GM12878 (cell line): ENCODE measurements at regions not wholly inside any gene's neighbourhood (a gene's known extent, or its start where the extent isn't known, plus 50 kb on each side); places are given as distances from the start of the nearest gene placed in this dataset.

ENCODE experiments used
- ATAC-seq: fragments of 200-7000 bp; cut with Tn5 transposase; 3 replicates; pipeline ENCODE4 v1.9.1; 2020; ENCODE audit warnings: mild to moderate bottlenecking, moderate library complexity
- BruUV-seq: library from RNA; stranded (reverse); fragments of 400-500 nt; replicated peaks from 2 replicates; lab custom pipeline; 2021; lab: Mats Ljungman, UMichigan
- CTCF ChIA-PET: fragments of 300-600 bp; sonication (Branson Sonifier 250); formaldehyde crosslinking; extraction: SDS; loops from one replicate; lab custom pipeline; 2021; ENCODE audit warnings: inconsistent platforms; lab: Yijun Ruan, JAX
- POLR2A ChIA-PET: fragments of 350-600 bp; formaldehyde crosslinking; extraction: SDS; loops from one replicate; lab custom pipeline; 2021; ENCODE audit warnings: inconsistent platforms; lab: Charles Lee
- RAD21 ChIA-PET: fragments of 300-600 bp; sonication (Branson Sonifier 250); formaldehyde crosslinking; loops from one replicate; lab custom pipeline; 2023; ENCODE audit warnings: antibody characterized with exemption; ENCODE audit not compliant: unreplicated experiment; lab: Charles Lee
- SMC1A ChIA-PET: fragments of 300-600 bp; sonication (Branson Sonifier 250); formaldehyde crosslinking; loops from one replicate; lab custom pipeline; 2023; ENCODE audit not compliant: unreplicated experiment, uncharacterized antibody; lab: Charles Lee
- DNase-seq: peaks from one replicate; pipeline ENCODE4 v3.0.0-alpha.2; 2011; ENCODE audit warnings: low read depth, low spot score
- FAIRE-seq: peaks from 3 replicates; lab custom pipeline; 2011; peaks lifted over from hg19 to GRCh38; lab: Jason Lieb, UNC
- H2AFZ ChIP-seq: 2 replicates; pipeline ENCODE4 v1.6.0; 2011; ENCODE audit warnings: low read depth, low read length, control low read depth; ENCODE audit not compliant: control insufficient read depth
- H3K27ac ChIP-seq: 2 replicates; pipeline ENCODE4 v1.5.1; 2011; ENCODE audit warnings: control low read depth; ENCODE audit not compliant: control insufficient read depth, insufficient read depth
- H3K27me3 ChIP-seq, 2 experiments: replicated peaks in 1 of 2; 2 replicates each; pipeline versions ENCODE4 v1.6.0 to v1.6.1; 2011; ENCODE audit warnings: low read length in 1 of 2; ENCODE audit not compliant: control insufficient read depth in 2 of 2, insufficient read depth in 2 of 2
- H3K36me3 ChIP-seq, 2 experiments: 2 replicates each; pipeline ENCODE4 v1.5.1; 2011; ENCODE audit warnings: low read length in 1 of 2; ENCODE audit not compliant: control insufficient read depth in 2 of 2, insufficient read depth in 2 of 2
- H3K4me1 ChIP-seq: 2 replicates; pipeline ENCODE4 v1.6.1; 2011; ENCODE audit warnings: mild to moderate bottlenecking, low read length, moderate library complexity, mixed read lengths; ENCODE audit not compliant: control insufficient read depth, insufficient read depth
- H3K4me2 ChIP-seq: 2 replicates; pipeline ENCODE4 v1.6.0; 2011; ENCODE audit warnings: control low read depth; ENCODE audit not compliant: control insufficient read depth, insufficient read depth
- H3K4me3 ChIP-seq: fragments of 200-600 bp; sonication (generic); 2 replicates; pipeline ENCODE4 v1.5.1; 2016
- H3K79me2 ChIP-seq: 2 replicates; pipeline ENCODE4 v1.6.0; 2011; ENCODE audit warnings: low read length; ENCODE audit not compliant: control insufficient read depth, insufficient read depth
- H3K9ac ChIP-seq: 2 replicates; pipeline ENCODE4 v1.8.0; 2011; ENCODE audit warnings: low read length, control low read depth, mixed read lengths; ENCODE audit not compliant: control insufficient read depth, insufficient read depth
- H3K9me3 ChIP-seq: replicated peaks from 3 replicates; pipeline ENCODE4 v1.5.1; 2011; ENCODE audit warnings: mild to moderate bottlenecking, low read length; ENCODE audit not compliant: control insufficient read depth, insufficient read depth
- H4K20me1 ChIP-seq: 2 replicates; pipeline ENCODE4 v1.6.0; 2011; ENCODE audit not compliant: control insufficient read depth, insufficient read depth
- BACH1 ChIP-seq: fragments of 450-650 bp; IDR thresholded peaks from 2 replicates; pipeline ENCODE4 v1.6.1; 2017; ENCODE audit warnings: mild to moderate bottlenecking, borderline replicate concordance
- BRCA1 ChIP-seq: IDR thresholded peaks from 2 replicates; pipeline ENCODE4 v1.6.1; 2011; ENCODE audit warnings: low read depth, low read length, improper control_type of control experiment
- CHD2 ChIP-seq: IDR thresholded peaks from 2 replicates; pipeline ENCODE4 v1.6.1; 2011; ENCODE audit warnings: low read depth, low read length, improper control_type of control experiment, borderline replicate concordance
- E4F1 ChIP-seq: fragments of 450-650 bp; IDR thresholded peaks from 2 replicates; pipeline ENCODE4 v1.6.1; 2018; ENCODE audit warnings: borderline replicate concordance, mild to moderate bottlenecking; ENCODE audit not compliant: partially characterized antibody
- ELK1 ChIP-seq: IDR thresholded peaks from 2 replicates; pipeline ENCODE4 v1.6.1; 2012; ENCODE audit warnings: low read depth, low read length, improper control_type of control experiment
- KLF5 ChIP-seq: fragments of 450-650 bp; IDR thresholded peaks from 2 replicates; pipeline ENCODE4 v1.6.1; 2014; ENCODE audit warnings: mild to moderate bottlenecking; ENCODE audit not compliant: partially characterized antibody
- MEF2B ChIP-seq: fragments of 450-650 bp; IDR thresholded peaks from 2 replicates; pipeline ENCODE4 v1.6.1; 2018; ENCODE audit warnings: mild to moderate bottlenecking, moderate library complexity; ENCODE audit not compliant: partially characterized antibody, poor library complexity, severe bottlenecking
- NFYB ChIP-seq: IDR thresholded peaks from 2 replicates; pipeline ENCODE4 v1.6.1; 2011; ENCODE audit warnings: low read depth, mild to moderate bottlenecking, low read length, improper control_type of control experiment, moderate library complexity; ENCODE audit not compliant: insufficient read depth
- POLR2A ChIP-seq: IDR thresholded peaks from 2 replicates; pipeline ENCODE4 v1.6.1; 2011; ENCODE audit warnings: low read depth, mild to moderate bottlenecking, low read length
- SREBF2 ChIP-seq: IDR thresholded peaks from 2 replicates; pipeline ENCODE4 v1.6.1; 2012; ENCODE audit warnings: mild to moderate bottlenecking, low read length
- WGBS: methylation state at CpG from one replicate; pipeline ENCODE4 v1.1.6; 2016; ENCODE audit warnings: low lambda C conversion rate; ENCODE audit not compliant: insufficient replicate concordance, insufficient coverage; ENCODE audit errors: missing lambda C conversion rate; 5-methylcytosine and 5-hydroxymethylcytosine counted together
- in situ Hi-C: fragments of 300-500 bp; cut with MboI; formaldehyde crosslinking; loops from 9 replicates; pipeline ENCODE4 v1.14.3; 2018; ENCODE audit warnings: mixed read lengths
- intact Hi-C: fragments of 100-400 bp; cut with micrococcal nuclease; formaldehyde crosslinking; loops from one replicate; pipeline ENCODE4 v1.14.2; 2022; ENCODE audit not compliant: unreplicated experiment
- TF ChIP-seq, protein P1 (sequence below): IDR thresholded peaks from 2 replicates; pipeline ENCODE4 v1.6.1; 2012; ENCODE audit warnings: low read length, inconsistent platforms
- TF ChIP-seq, protein P2 (sequence below): IDR thresholded peaks from 2 replicates; pipeline ENCODE4 v1.6.1; 2011; ENCODE audit warnings: low read depth, mild to moderate bottlenecking, low read length, moderate library complexity, borderline replicate concordance; ENCODE audit errors: extremely low read depth
- TF ChIP-seq, protein P3 (sequence below): IDR thresholded peaks from 2 replicates; pipeline ENCODE4 v1.6.1; 2011; ENCODE audit warnings: mild to moderate bottlenecking, low read depth, low read length, moderate library complexity; ENCODE audit not compliant: insufficient replicate concordance

- Histone ChIP-seq H3K36me3 (no peaks in the 10 kb centered on the region), H3K4me2 (no peak overlapping the region), H3K27me3 (no peaks in the 10 kb centered on the region), H2AFZ (no peak overlapping the region), H3K9ac (no peak overlapping the region), H4K20me1 (no peaks in the 10 kb centered on the region), H3K4me3 (no peak overlapping the region), H3K9me3 (no peaks in the 10 kb centered on the region), H3K4me1 (no peaks in the 10 kb centered on the region), H3K27ac (no peak overlapping the region), H3K79me2 (no peaks in the 10 kb centered on the region)
- no TSS peak for BruUV-seq
- ChIA-PET CTCF (no interaction called here), SMC1A (no interaction called here), RAD21 (no interaction called here), POLR2A (no interaction called here)
- FAIRE-seq (no peak), DNase-seq (no peak), ATAC-seq (no peak)
- intact Hi-C loops (no loop called here), in situ Hi-C loops (no loop called here)
- TF ChIP-seq, protein P1, sequence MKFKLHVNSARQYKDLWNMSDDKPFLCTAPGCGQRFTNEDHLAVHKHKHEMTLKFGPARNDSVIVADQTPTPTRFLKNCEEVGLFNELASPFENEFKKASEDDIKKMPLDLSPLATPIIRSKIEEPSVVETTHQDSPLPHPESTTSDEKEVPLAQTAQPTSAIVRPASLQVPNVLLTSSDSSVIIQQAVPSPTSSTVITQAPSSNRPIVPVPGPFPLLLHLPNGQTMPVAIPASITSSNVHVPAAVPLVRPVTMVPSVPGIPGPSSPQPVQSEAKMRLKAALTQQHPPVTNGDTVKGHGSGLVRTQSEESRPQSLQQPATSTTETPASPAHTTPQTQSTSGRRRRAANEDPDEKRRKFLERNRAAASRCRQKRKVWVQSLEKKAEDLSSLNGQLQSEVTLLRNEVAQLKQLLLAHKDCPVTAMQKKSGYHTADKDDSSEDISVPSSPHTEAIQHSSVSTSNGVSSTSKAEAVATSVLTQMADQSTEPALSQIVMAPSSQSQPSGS: no peak
- TF ChIP-seq POLR2A (no peak), SREBF2 (no peak), BACH1 (no peak), MEF2B (no peak), KLF5 (no peak), NFYB (no peak)
- TF ChIP-seq, protein P2, sequence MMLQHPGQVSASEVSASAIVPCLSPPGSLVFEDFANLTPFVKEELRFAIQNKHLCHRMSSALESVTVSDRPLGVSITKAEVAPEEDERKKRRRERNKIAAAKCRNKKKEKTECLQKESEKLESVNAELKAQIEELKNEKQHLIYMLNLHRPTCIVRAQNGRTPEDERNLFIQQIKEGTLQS: no peak
These were observed 421.9 kb upstream of the SEMA3D start for GRCh38 chr7:85608804-85609203.

GRCh38 chr7:85602196-85602595 is 415.3 kb upstream of the SEMA3D start:
- no peak for ATAC-seq
- no peak for TF ChIP-seq CHD2
- TF ChIP-seq, protein P3, sequence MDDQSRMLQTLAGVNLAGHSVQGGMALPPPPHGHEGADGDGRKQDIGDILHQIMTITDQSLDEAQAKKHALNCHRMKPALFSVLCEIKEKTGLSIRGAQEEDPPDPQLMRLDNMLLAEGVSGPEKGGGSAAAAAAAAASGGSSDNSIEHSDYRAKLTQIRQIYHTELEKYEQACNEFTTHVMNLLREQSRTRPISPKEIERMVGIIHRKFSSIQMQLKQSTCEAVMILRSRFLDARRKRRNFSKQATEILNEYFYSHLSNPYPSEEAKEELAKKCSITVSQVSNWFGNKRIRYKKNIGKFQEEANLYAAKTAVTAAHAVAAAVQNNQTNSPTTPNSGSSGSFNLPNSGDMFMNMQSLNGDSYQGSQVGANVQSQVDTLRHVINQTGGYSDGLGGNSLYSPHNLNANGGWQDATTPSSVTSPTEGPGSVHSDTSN: no peak
- TF ChIP-seq ELK1: no peak
- no peak for TF ChIP-seq E4F1
- TF ChIP-seq BRCA1: no peak

More at GRCh38 chr7:85602196-85602595, 415.3 kb upstream of the SEMA3D start:
- no peaks in the 10 kb centered on the region for H3K27me3 ChIP-seq
- no peaks in the 10 kb centered on the region for H3K4me1 ChIP-seq
- DNase-seq (no peak), FAIRE-seq (no peak)
- ChIA-PET SMC1A (no interaction called here), CTCF (no interaction called here), POLR2A (no interaction called here), RAD21 (no interaction called here)
- no peaks in the 10 kb centered on the region for H4K20me1 ChIP-seq
- H3K4me2 ChIP-seq: no peak overlapping the region
- H3K4me3 ChIP-seq: no peak overlapping the region
- H3K36me3 ChIP-seq: no peaks in the 10 kb centered on the region
- no peak overlapping the region for H2AFZ ChIP-seq
- in situ Hi-C loops (no loop called here), intact Hi-C loops (no loop called here)
- no peak overlapping the region for H3K27ac ChIP-seq
- BruUV-seq: no TSS peak
- H3K9me3 ChIP-seq: no peaks in the 10 kb centered on the region
- 7% methylated on average over 2 of the region's 2 CpGs for WGBS
- no peak overlapping the region for H3K9ac ChIP-seq
- no peaks in the 10 kb centered on the region for H3K79me2 ChIP-seq
